Endothelial cell of umbilical vein (primary cell): ENCODE measurements at regions not wholly inside any gene's neighbourhood (a gene's known extent, or its start where the extent isn't known, plus 50 kb on each side); places are given as distances from the start of the nearest gene placed in this dataset.

ENCODE experiments used
- BruUV-seq: library from RNA; stranded (reverse); fragments of 400-500 nt; replicated peaks from 2 replicates; lab custom pipeline; 2021; lab: Mats Ljungman, UMichigan
- CTCF ChIA-PET: fragments of 300-600, 350-600 bp; sonication (Branson Sonifier 250); formaldehyde crosslinking; loops from one replicate; lab custom pipeline; 2021; ENCODE audit warnings: antibody characterized with exemption, inconsistent platforms; lab: Charles Lee
- POLR2A ChIA-PET: fragments of 300-600, 350-600 bp; sonication (Branson Sonifier 250); formaldehyde crosslinking; loops from one replicate; lab custom pipeline; 2021; ENCODE audit warnings: antibody characterized with exemption, inconsistent platforms; lab: Charles Lee
- DNase-seq: peaks from one replicate; pipeline ENCODE4 v3.0.0-alpha.2; 2011; ENCODE audit warnings: low read depth, low spot score
- FAIRE-seq: peaks from 2 replicates; lab custom pipeline; 2011; peaks lifted over from hg19 to GRCh38; lab: Jason Lieb, UNC
- H2AFZ ChIP-seq: 2 replicates; pipeline ENCODE4 v1.6.0; 2012; ENCODE audit warnings: low read depth, low read length, control low read depth, inconsistent platforms
- H3K27ac ChIP-seq: 2 replicates; pipeline ENCODE4 v1.5.1; 2011; ENCODE audit warnings: low read depth, mild to moderate bottlenecking, control low read depth, low read length, moderate library complexity; ENCODE audit not compliant: insufficient read depth
- H3K27me3 ChIP-seq, 2 experiments: 2 replicates each; pipeline versions ENCODE4 v1.6.0 to v1.6.1; 2011; ENCODE audit warnings: low read length in 2 of 2, mixed read lengths in 1 of 2; ENCODE audit not compliant: control insufficient read depth in 2 of 2, insufficient read depth in 2 of 2
- H3K36me3 ChIP-seq, 2 experiments: 2 replicates in 1 of 2; 3 replicates in 1 of 2; pipeline ENCODE4 v1.5.1; 2011; ENCODE audit warnings: low read length in 2 of 2, mild to moderate bottlenecking in 1 of 2, moderate library complexity in 1 of 2; ENCODE audit not compliant: control insufficient read depth in 2 of 2, insufficient read depth in 2 of 2; ENCODE audit errors: extremely low read depth in 1 of 2
- H3K4me1 ChIP-seq: 3 replicates; pipeline ENCODE4 v1.5.1; 2011; ENCODE audit warnings: mild to moderate bottlenecking, low read length; ENCODE audit not compliant: control insufficient read depth, insufficient read depth; ENCODE audit errors: extremely low read depth
- H3K4me2 ChIP-seq: 2 replicates; pipeline ENCODE4 v1.6.1; 2011; ENCODE audit warnings: low read length, control low read depth, mixed read lengths; ENCODE audit not compliant: insufficient read depth
- H3K4me3 ChIP-seq, 3 experiments: fragments of 200-600 bp in 1 of 3; sonication (generic), shearing (Covaris generic) in 1 of 3; replicated peaks in 1 of 3; 2 replicates each; pipeline ENCODE4 v1.5.1; 2011 to 2016; ENCODE audit warnings: control low read depth in 3 of 3, low read length in 3 of 3, mild to moderate bottlenecking in 2 of 3, inconsistent platforms in 1 of 3, low read depth in 1 of 3, moderate library complexity in 1 of 3; ENCODE audit not compliant: insufficient read depth in 1 of 3
- H3K79me2 ChIP-seq: 2 replicates; pipeline ENCODE4 v1.6.0; 2012; ENCODE audit warnings: low read length, inconsistent platforms; ENCODE audit not compliant: control insufficient read depth, insufficient read depth
- H3K9ac ChIP-seq: replicated peaks from 2 replicates; pipeline ENCODE3; 2011; ENCODE audit warnings: low read length, control low read depth; ENCODE audit not compliant: insufficient read depth; ENCODE audit errors: extremely low read depth
- H3K9me1 ChIP-seq: replicated peaks from 3 replicates; pipeline ENCODE4 v1.6.0; 2011; ENCODE audit warnings: mild to moderate bottlenecking, low read length; ENCODE audit not compliant: control insufficient read depth, insufficient read depth; ENCODE audit errors: extremely low read depth
- H3K9me3 ChIP-seq: replicated peaks from 2 replicates; pipeline ENCODE4 v1.5.1; 2012; ENCODE audit warnings: low read length, inconsistent platforms; ENCODE audit not compliant: control insufficient read depth, insufficient read depth
- H4K20me1 ChIP-seq: replicated peaks from 2 replicates; pipeline ENCODE3; 2011; ENCODE audit warnings: mild to moderate bottlenecking, low read length; ENCODE audit not compliant: control insufficient read depth, insufficient read depth; ENCODE audit errors: extremely low read depth
- CTCF ChIP-seq, 2 donors: IDR thresholded peaks; 1 replicate in 1 of 2; 2 replicates in 1 of 2; pipeline ENCODE4 v1.5.1; 2011; ENCODE audit warnings: low read length in 2 of 2, mild to moderate bottlenecking in 2 of 2, moderate library complexity in 2 of 2, control low read depth in 1 of 2, inconsistent platforms in 1 of 2, low read depth in 1 of 2; ENCODE audit not compliant: insufficient read depth in 1 of 2; ENCODE audit errors: extremely low read depth in 1 of 2
- EZH2 ChIP-seq: IDR thresholded peaks from 2 replicates; pipeline ENCODE4 v1.6.1; 2012; ENCODE audit warnings: borderline replicate concordance, low read depth, mild to moderate bottlenecking, moderate library complexity, low read length, inconsistent platforms; ENCODE audit not compliant: severe bottlenecking
- FOS ChIP-seq: IDR thresholded peaks from 2 replicates; pipeline ENCODE4 v1.6.1; 2011; ENCODE audit warnings: mild to moderate bottlenecking, low read length, moderate library complexity, borderline replicate concordance; ENCODE audit not compliant: insufficient read depth
- GATA2 ChIP-seq: IDR thresholded peaks from 2 replicates; pipeline ENCODE4 v1.7.0; 2011; ENCODE audit warnings: low read depth, mild to moderate bottlenecking, moderate library complexity, mixed read lengths, low read length; ENCODE audit not compliant: insufficient read length, insufficient read depth
- JUN ChIP-seq: IDR thresholded peaks from 2 replicates; pipeline ENCODE4 v1.6.1; 2011; ENCODE audit warnings: borderline replicate concordance, low read depth; ENCODE audit not compliant: insufficient read length, insufficient read depth
- MAX ChIP-seq: IDR thresholded peaks from 2 replicates; pipeline ENCODE4 v1.6.1; 2011; ENCODE audit not compliant: insufficient read depth, insufficient read length
- MYC ChIP-seq: IDR thresholded peaks from one replicate; pipeline ENCODE4 v1.6.1; 2011; ENCODE audit warnings: mild to moderate bottlenecking, low read depth, low read length
- POLR2A ChIP-seq: IDR thresholded peaks from 2 replicates; pipeline ENCODE4 v1.6.1; 2012; ENCODE audit warnings: low read depth, mild to moderate bottlenecking, control low read depth, low read length
- POLR2AphosphoS5 ChIP-seq: IDR thresholded peaks from 2 replicates; pipeline ENCODE4 v1.6.1; 2012; ENCODE audit warnings: low read depth, mild to moderate bottlenecking, control low read depth, low read length, moderate library complexity; ENCODE audit not compliant: insufficient read depth
- dilution Hi-C: fragments of 300-500 bp; cut with MboI; formaldehyde crosslinking; loops from one replicate; pipeline ENCODE4 v1.15.0; 2019; ENCODE audit warnings: low sequenced_read_pairs; ENCODE audit not compliant: extremely low pct_ligation_motif_present
- intact Hi-C: fragments of 100-400 bp; cut with micrococcal nuclease; formaldehyde crosslinking; loops from one replicate; pipeline ENCODE4 v1.10.0; 2022

- Histone ChIP-seq H4K20me1 (no peaks in the 10 kb centered on the region), H3K9ac (no peak overlapping the region), H2AFZ (no peak overlapping the region), H3K9me3 (no peaks in the 10 kb centered on the region), H3K4me3 (no peak overlapping the region), H3K27ac (no peak overlapping the region), H3K4me2 (no peak overlapping the region), H3K36me3 (no peaks in the 10 kb centered on the region), H3K4me1 (no peaks in the 10 kb centered on the region), H3K79me2 (no peaks in the 10 kb centered on the region), H3K27me3 (no peaks in the 10 kb centered on the region), H3K9me1 (no peaks in the 10 kb centered on the region)
- FAIRE-seq (no peak), DNase-seq (no peak)
- no TSS peak for BruUV-seq
- dilution Hi-C loops, result no loop called here
- CTCF ChIA-PET, result no interaction called here
- TF ChIP-seq FOS, result no peak
- TF ChIP-seq EZH2, result no peak
- no peak for TF ChIP-seq JUN
- TF ChIP-seq CTCF (IDR thresholded peaks at IDR 0.05; ENCODE audit: extremely low read depth in 1 of 2, insufficient read depth in 1 of 2, low read depth in 1 of 2, low read length in 2 of 2), result no peak
- no peak for TF ChIP-seq POLR2AphosphoS5
- TF ChIP-seq MAX, result no peak
- TF ChIP-seq GATA2, result no peak
- TF ChIP-seq POLR2A, result no peak
- TF ChIP-seq MYC, result no peak
- POLR2A ChIA-PET, result no interaction called here
- intact Hi-C loops, result no loop called here
Observed at GRCh38 chrX:86910602-86911311, 606.8 kb upstream of the KLHL4 start.
